Bone marrow (tissue), 2 donors: ENCODE measurements at regions not wholly inside any gene's neighbourhood (a gene's known extent, or its start where the extent isn't known, plus 50 kb on each side); places are given as distances from the start of the nearest gene placed in this dataset.
"Not testable (repeated sequence)": the region's sequence is repeated elsewhere in the genome, so short reads cannot be mapped to it uniquely, and the experiment has no call there.

Experiments used
- DNase-seq, 2 donors: peaks; one replicate each; lab custom pipeline; 2025; lab: John Stamatoyannopoulos, UW

DNA sequence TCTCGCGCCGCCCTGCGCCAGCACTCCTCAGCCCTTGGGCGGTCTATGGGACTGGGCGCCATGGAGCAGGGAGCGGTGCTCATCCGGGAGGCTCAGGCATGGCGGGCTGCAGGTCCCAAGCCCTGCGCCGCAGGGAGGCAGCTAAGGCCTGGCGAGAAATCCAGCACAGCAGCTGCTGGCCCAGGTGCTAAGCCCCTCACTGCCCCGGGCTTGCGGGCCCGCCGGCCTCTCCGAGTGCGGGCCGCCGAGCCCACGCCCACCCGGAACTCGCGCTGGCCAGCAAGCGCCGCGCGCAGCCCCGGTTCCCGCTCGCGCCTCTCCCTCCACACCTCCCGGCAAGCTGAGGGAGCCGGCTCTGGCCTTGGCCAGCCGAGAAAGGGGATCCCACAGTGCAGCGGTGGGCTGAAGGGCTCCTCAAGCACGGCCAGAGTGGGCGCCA, 1517.2 kb downstream of the GRIK2 start:
- DNase-seq: not testable (repeated sequence)

DNA sequence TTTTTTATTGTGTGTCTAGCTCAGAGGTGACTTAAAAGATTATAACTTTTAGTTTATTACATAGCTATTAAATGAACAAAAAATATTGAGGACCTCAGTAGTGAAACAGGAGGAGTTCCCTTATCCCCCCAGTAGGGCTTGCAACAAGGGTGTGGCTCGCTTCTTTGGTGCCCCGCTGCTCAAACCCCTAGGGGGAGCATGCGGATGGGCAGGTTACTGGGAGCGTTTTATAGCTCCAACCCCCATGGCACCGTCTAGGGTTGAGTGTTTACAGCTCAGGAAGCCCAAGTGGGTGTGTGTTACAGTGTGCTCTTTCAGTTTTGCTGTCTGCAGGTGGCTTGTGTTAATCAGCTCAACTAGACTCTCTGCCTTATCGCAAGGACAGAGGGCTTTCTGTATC, 1513.7 kb downstream of the GRIK2 start:
- DNase-seq: no peak

DNA sequence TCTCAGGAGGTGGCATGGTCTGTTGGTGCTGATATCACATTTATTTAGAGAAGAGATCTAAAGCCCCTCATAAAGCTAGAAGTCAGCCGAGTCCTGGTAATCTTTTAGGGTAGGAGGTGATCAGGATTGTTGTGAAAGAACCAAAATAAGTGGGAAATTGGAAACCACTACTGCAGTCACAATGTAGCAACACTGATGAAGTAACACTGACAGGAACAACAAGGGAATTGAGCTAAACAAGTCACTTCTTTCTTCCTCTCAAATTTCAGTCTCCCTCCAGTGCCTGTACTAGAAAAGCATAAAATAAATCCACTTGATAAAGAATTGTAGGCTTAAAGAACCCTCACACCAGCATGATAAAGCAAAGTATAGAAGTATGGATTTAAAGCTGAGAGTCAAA, 1509.0 kb downstream of the GRIK2 start:
- no peak for DNase-seq

DNA sequence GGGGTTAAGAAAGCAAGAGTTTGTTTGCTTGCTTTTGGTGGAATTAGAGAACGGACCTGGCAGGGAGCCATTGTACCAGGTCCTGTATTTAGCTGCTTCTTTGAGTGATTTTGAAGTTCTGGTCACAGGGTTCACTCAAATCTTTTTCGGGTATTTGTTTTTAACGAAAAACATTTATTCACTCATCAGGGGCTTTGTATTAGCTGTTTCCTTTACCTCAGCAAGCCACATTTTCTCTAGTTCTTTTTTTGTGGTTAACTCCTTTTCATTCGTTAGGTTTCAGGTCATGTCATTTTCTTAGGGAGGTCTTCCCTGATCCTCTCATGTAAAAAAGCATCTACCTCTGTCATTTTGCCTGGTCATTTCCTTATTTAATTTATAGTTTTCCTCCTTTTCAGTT, 1502.2 kb downstream of the GRIK2 start:
- no peak for DNase-seq

DNA sequence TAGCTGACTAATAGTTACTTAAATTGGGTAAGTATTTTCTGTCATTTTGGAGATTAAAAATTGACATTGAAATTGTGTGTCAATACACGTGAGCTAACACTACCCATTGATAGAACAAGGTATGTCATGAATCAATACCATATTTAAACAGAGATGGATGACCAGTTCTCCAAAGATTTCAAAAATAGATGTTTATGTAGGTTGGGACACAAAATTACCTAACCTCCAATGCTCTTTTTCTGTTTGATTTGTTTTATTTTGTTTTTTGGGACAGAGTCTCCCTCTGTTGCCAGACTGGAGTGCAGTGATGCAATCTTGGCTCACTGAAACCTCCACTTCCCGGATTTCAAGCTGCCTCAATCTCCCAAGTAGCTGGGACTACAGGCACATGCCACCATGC, 1491.7 kb downstream of the GRIK2 start:
- DNase-seq: no peak

DNA sequence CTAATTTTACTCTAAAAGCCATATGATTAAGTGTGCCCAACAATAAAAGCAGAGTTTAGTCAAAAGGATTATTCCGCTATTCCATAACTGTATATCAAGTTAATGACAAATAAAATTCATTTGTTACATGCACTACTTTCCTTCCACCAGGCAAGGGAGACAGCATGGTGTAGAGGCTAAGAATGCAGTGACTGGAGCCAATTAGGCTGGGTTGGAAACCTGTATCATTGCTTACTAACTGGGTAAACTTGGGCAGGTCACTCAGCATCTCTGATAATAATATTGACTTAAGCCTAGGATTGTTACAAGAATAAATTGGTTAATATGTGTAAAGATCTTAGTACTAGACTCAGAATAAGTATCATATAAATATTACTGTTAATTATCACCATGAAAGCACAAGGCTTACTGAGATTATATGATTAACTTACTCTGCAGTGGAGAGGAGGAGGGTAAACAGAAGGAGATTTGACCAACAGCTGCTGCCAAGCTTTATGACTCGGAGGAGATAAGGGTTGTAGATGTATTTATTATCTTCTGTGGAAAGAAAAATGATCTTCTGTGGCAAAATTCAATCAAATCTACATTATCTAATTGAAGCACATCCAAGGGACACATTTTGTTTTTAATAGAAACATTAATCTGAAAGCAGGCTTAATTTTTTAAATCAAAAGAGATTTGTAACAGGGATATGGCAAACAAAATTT, 1459.9 kb downstream of the GRIK2 start:
- no peak for DNase-seq

DNA sequence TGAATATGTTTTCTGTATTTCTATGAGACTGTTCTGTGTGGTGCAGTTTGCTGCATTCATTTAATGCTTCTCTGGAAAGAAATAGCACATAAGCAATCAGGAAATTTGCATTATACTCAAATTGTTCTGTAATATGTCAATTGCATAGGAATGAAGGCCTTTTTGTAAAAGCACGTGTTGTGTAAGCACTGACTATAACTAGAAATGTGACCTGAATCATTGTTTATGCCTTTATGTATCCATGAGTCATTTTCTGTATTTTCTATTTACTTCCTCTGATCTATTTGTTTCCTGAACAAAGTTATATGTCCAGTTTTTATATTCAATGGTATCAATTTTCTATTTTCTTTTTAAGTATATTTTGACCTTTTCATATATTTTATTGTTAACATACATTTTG, 1455.3 kb downstream of the GRIK2 start:
- DNase-seq: no peak

DNA sequence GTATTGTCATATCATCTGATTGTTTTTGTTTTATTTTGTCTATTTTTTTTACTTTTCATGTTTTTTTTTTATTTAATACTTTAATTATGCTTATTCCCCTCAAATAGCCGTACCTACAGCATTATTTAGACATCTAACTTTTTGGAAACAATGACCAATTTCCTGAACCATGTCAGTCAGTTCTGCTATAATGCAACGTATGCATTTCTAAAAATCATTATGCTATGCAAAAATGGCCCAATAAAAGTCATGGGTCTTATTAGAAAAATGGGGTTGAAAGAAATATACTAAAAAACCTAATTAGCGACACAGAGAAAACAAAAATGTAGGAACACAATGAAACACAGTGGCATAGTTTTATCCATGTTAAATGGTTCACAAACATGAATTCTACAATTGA, 1454.7 kb downstream of the GRIK2 start:
- DNase-seq: no peak

DNA sequence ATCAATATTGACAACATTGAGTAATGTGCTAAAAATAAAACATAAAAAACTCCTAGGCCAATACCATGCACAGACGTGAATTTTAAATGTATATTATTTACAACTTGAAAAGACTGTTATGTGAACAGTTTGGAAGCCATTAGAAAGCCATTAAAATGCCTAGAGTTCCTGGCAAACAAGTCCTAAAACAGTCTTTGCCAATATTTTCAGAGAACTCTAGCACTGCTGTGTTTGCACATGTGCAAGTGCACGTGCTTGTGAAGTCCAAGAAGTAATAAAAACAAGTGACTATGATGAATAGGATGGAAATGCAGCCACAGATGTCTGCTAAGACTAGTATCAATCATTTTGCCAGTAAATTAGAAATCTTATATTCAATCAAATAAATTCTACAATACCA, 1447.6 kb downstream of the GRIK2 start:
- DNase-seq: no peak

DNA sequence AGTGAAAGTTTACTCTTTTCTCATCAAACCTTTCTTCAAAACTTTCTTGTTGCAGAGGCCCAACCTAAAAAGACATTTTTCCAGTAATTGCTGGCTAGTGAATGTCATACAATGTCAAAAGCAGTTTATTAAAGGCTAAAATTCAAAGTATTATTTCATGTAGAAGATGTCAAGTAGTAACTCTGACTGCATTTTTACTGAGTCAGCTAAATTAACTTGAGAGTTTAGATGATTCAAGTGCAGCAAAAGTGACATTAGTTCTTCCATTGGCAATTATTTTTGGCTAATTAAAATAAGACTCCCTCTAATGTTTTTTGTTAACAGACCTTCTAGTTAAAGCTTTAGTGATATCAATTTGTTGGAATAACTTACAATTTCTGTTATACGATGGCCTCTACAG, 1438.5 kb downstream of the GRIK2 start:
- DNase-seq: no peak

DNA sequence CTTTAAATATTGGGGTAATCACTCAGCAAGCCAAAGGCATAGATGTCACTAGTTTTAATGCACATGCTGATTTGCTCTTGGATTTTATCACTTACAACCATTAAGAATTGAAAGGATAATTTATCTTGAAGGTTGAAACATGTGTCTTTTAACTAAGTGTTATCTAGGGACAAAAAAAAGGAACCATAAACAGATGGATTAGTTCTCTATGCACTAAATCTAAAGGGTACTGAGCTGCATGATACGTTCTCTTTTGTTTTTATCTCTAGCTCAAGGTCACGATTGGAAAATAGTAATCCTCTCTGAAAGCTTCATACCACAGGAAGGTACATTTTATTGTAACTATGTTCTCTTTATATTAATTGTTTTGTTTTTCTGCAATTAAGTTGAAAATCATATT, 1426.6 kb downstream of the GRIK2 start:
- DNase-seq: no peak

DNA sequence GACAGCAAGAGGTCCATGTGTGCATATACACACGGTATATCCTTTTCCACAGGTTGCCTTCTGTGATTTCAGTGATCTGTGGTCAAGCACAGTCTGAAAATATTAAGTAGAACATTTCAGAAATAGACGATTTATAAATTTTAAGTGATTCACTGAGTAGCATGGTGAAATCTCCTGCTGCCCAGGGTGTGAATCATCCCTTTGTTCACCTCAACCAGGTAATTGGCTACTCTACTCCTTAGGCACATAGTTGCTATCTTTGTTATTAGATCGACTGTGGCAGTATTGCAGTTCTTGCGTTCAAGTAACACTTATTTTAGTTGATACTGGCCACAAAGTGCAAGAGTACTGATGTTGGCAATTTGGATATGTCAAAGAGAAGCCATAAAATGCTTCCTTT, 1421.7 kb downstream of the GRIK2 start:
- no peak for DNase-seq

DNA sequence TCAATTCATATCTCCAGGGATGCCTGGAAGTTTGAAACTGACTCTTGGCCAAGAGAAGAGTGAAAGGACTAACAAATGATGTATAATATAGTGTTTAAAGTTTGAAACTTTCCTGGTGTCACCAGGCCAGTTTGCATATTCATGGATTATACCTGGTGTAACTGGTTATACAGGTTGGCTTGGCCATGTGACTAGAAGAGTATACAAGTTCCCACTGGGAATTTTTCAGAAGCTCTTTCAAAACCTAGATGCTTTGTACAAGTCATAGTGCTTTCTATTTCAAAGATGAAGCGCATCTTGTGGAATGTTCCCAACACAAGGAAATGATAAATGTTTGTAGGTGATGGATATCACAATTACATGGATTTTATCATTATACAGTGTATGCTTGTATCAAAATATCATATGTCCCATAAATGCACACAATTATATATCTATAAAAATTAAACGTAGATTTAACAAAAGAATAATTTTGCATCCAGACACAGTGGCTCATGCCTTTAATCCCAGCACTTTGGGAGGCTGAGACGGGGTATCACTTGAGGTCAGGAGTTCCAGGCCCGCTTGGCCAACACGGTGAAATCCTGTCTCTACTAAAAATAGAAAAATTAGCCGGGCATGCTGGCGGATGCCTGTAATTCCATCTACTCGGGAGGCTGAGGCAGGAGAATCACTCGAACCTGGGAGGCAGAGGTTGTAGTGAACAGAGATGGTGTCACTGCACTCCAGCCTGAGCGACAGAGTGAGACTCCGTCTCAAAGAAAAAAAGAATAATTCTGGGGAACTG, 1420.2 kb downstream of the GRIK2 start:
- DNase-seq: no peak

DNA sequence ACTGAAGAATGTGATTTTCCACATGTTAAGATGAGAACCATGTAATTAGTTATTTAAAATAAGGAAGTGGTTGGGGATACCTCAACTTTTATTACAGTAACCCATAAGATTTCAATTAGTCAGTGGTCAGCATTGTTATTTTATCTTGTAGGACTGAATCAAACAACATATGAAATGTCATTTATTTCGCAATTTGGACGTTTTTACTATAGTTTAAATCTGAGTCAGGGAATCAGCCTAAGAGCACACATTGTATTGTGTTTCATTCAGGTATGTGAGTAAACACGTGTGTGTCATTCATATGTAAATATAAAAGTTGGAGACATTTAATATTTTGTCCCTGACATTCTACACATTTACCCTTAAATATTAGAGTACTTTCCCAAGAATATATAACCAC, 1418.7 kb downstream of the GRIK2 start:
- no peak for DNase-seq

DNA sequence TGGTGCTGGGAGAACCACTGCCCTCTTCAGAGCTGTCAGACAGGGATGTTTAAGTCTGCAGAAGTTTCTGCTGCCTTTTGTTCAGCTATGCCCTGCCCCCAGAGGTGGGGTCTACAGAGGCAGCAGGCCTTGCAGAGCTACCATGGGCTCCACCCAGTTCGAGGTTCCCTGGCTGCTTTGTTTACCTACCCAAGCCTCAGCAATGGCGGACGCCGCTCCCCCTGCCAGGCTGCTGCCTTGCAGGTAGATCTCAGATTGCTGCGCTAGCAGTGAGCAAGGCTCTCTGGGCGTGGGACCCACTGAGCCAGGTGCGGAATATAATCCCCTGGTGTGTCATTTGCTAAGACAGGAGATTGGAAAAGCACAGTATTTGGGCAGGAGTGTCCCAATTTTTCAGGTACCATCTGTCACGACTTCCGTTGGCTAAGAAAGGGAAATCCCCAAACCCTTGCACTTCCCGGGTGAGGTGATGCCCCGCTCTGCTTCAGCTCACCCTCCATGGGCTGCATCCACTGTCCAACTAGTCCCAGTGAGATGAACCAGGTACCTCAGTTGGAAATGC, 1415.5 kb downstream of the GRIK2 start:
- DNase-seq: not testable (repeated sequence)

DNA sequence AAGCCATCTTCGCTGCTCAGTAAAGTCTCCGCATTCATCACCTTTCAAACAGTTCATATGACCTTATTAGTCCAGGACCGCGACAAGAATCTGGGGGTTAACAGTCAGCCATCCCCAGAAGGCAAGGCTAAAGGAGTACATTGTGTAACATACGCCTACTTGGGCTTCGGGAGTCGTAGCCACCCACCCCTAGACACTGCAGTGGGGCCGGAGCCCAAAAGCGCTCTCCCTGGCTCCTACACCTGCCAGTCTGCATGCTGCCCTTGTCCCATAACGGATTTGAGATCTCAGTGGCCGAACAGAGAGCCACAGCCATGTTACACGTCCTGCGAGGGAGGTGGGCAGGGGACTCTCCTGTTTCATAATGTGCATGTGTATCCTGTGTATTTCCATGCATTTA, 1405.5 kb downstream of the GRIK2 start:
- DNase-seq: no peak

DNA sequence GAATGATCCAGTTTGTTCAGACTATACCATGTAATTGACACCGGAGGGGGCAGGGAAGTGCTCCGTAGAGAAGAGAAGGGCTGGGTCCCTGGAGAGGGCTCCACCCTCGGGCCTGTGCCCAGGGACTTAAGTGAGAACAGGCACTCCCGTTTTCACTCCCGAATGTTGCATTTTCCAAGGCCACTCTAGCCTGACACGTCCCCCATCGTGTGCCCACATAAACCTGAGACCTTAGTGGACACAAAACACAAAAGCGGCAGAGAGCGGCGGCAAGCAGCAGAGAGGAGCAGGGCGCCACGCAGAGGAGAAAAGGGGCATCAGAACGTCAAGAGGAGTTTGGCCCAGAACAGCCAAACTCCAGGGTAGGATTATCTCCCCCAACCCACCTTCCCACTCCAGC, 1405.1 kb downstream of the GRIK2 start:
- no peak for DNase-seq

DNA sequence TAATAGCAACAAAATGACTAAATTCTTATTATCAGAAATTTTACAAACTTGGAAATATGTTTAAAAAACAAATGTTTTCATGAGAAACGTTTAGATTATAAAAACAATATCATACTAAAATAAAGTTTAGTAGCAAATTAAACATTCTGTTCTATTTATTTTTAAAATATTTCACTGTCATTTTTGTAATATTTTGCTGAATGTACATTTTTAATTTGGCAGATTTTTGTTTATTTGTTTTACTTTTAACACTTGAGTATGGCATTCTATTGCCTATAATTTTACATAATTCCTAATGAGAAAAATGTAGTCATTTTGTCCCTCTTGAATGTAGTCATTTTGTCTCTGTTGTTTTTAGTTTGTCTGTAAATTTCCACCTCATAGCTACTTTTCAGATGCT, 1400.2 kb downstream of the GRIK2 start:
- DNase-seq: no peak

DNA sequence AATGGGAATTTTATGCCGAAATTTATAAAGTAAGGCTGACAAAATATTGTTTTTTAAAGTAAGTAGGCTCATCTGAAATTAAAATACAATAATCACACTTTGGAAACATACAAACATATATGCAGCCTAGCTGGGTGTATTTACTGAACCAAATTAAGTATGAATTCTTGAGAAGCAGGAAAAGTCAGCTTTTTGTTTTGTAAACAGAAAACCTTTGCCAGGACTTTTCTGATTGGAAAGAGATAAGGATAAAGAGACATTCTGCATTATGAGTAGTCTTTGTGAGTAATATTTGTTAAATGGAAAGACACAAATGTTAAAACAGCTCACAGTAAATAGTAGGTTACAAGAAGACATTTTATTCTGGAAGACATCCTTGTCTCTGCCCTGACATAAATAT, 1380.8 kb downstream of the GRIK2 start:
- no peak for DNase-seq

DNA sequence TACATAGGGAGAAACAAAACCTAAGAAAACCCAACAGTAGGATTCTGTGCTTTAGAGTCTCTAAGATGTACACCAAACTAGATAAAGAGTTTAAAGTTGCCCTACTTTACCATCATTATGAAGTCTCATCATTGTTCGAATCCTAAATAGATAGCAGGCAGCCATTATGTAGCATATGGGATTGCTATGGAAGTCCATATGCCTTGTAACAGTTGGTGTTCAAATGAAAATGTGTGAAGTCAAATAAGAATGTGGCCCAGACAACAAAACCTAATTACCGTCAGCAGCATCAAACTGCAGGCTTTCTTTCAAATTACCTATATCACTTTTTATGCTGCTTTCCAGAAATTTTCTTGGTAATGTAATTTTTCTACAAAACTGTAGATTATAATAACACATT, 1380.1 kb downstream of the GRIK2 start:
- DNase-seq: no peak

DNA sequence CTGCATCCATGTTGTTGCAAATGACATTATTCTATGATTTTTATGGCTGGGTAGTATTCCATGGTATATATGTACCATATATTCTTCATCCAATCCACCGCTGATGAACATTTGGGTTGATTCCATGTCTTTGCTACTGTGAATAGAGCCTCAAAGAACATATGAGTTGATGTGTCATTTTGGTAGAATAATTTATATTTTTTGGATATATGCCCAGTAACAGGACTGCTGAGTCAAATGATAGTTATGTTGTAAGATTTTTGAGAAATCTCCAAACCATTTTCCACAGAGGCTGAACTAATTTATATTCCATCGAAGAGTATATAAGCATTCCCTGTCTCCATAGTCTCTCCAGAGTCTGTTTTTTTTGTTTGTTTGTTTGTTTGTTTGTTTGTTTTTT, 1373.5 kb downstream of the GRIK2 start:
- DNase-seq: no peak

DNA sequence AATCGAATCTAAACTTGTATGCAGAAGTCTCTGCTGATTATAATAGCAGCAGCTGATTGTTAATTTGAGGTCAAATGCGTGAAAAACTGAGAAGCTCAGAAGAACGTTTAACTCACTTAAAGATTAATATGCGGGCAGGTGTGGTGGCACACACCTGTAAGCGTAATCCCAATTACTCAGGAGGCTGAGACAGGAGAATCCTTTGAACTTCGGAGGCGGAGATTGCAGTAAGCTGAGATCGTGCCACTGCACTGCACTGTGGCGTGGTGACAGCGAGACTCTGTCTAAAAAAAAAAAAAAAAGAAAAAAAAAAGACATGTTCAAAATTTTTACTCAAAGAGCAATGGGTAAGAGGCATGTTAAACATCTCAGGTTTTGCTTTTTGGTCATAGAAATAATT, 1370.8 kb downstream of the GRIK2 start:
- DNase-seq: no peak

DNA sequence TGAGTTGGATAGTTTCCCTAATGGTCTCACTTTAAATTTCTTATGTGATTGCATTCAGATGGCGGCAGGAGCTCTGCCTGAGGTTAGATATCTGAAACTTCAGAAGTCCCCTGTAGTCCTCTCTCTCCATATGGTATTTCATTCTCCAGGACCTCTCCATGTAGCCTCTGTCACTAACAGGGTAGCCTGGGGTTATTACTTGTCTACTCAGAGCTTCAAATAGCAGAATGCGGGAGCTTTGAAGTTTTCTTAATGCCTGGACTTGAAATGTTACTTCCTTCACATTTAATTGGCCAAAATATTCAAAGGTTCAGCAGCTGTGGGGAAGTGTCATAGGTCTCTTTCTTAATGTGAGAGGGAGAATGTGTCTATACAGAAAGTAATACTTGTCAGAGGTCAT, 1370.4 kb downstream of the GRIK2 start:
- no peak for DNase-seq
